Skin epidermis (tissue), 12 donors: ENCODE measurements at regions not wholly inside any gene's neighbourhood (a gene's known extent, or its start where the extent isn't known, plus 50 kb on each side); places are given as distances from the start of the nearest gene placed in this dataset.

Experiments
- H3K27ac ChIP-seq, 21 experiments: fragments of 200-600 bp; sonication (generic) in 11 of 21; one replicate each; pipeline ENCODE4 v1.5.0; 2020; ENCODE audit warnings: mild to moderate bottlenecking in 3 of 21, inconsistent platforms in 2 of 21, moderate library complexity in 2 of 21
- H3K4me3 ChIP-seq, 7 experiments: fragments of 200-600 bp; sonication (generic) in 2 of 7; one replicate each; pipeline ENCODE4 v1.5.0; 2020; ENCODE audit warnings: inconsistent platforms in 2 of 7, mild to moderate bottlenecking in 2 of 7, moderate library complexity in 1 of 7

GRCh38 chr10:101295261-101295660 lies 58.7 kb upstream of the BTRC start:
- no peak overlapping the region for H3K4me3 ChIP-seq
- H3K27ac ChIP-seq: no peak overlapping the region

- no peak overlapping the region for H3K27ac ChIP-seq
These were observed 56.0 kb upstream of the BTRC start for GRCh38 chr10:101297901-101298486.

GRCh38 chr10:101299211-101299610 lies 54.8 kb upstream of the BTRC start:
- no peak overlapping the region for H3K27ac ChIP-seq

More at GRCh38 chr10:101297901-101298486, 56.0 kb upstream of the BTRC start:
- no peak overlapping the region for H3K4me3 ChIP-seq

GRCh38 chr10:101301111-101301731 lies 52.7 kb upstream of the BTRC start:
- Histone ChIP-seq H3K4me3 (no peak overlapping the region), H3K27ac (no peak overlapping the region)

More at GRCh38 chr10:101299211-101299610, 54.8 kb upstream of the BTRC start:
- no peak overlapping the region for H3K4me3 ChIP-seq

- H3K4me3 ChIP-seq: no peak overlapping the region
- no peak overlapping the region for H3K27ac ChIP-seq
These were observed 50.8 kb upstream of the BTRC start for GRCh38 chr10:101303087-101303703.
